Tibial nerve (tissue), 3 donors: ENCODE measurements at regions not wholly inside any gene's neighbourhood (a gene's known extent, or its start where the extent isn't known, plus 50 kb on each side); places are given as distances from the start of the nearest gene placed in this dataset.

Experiments
- CTCF ChIP-seq, 5 experiments: fragments of 200-600 bp in 3 of 5; fragments of 450-650 bp in 2 of 5; sonication (generic) in 3 of 5; IDR thresholded peaks; one replicate each; pipeline ENCODE4 v1.5.1; 2016 to 2019; ENCODE audit warnings: antibody characterized with exemption in 5 of 5, mild to moderate bottlenecking in 3 of 5, moderate library complexity in 2 of 5
- POLR2A ChIP-seq, 2 donors: fragments of 450-650 bp; IDR thresholded peaks; one replicate each; pipeline ENCODE4 v1.6.1; 2017; ENCODE audit warnings: antibody characterized with exemption in 2 of 2, mild to moderate bottlenecking in 2 of 2, moderate library complexity in 2 of 2

- TF ChIP-seq POLR2A (IDR thresholded peaks at IDR 0.05) (no peak), CTCF (IDR thresholded peaks at IDR 0.05) (no peak)
Observed at GRCh38 chr7:12812111-12812510, 124.7 kb downstream of the ARL4A start.
